ENCODE measurements at regions not wholly inside any gene's neighbourhood (a gene's known extent, or its start where the extent isn't known, plus 50 kb on each side); places are given as distances from the start of the nearest gene placed in this dataset.

DNA sequence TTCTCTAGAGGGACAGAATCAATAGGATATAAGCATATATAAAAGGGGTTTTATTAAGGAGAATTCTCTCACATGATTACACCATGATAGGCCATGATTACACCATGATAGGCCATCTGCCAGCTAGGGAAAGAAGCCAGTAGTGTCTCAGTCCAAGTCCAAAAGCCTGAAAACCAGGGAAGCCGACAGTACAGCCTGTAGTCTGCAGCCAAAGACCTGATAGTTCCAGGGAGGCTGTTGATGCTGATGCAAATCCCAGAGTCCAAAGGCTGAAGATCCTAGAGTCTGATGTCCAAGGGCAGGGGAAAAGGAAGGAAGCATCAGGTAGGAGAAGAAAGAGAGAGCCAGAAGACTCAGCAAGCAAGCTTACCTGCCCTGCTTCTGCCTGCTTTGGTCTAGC, 411.3 kb upstream of the EMCN start:
- H3K9ac ChIP-seq: no peak overlapping the region
- no peaks in the 10 kb centered on the region for H4K20me1 ChIP-seq (ENCODE audit: insufficient read depth)
- H3K27me3 ChIP-seq (ENCODE audit: insufficient read depth, low read depth): no peaks in the 10 kb centered on the region

GRCh38 chr4:100926039-100926717, 408.4 kb upstream of the EMCN start:
- H2AFZ ChIP-seq (ENCODE audit: low read depth): no peak overlapping the region
- no peak overlapping the region for H3K4me3 ChIP-seq (IDR thresholded peaks at IDR 0.05; ENCODE audit: insufficient read depth, low read depth, low read length)
- H3K27me3 ChIP-seq (ENCODE audit: insufficient read depth, low read depth): no peaks in the 10 kb centered on the region
- H3K4me2 ChIP-seq: no peak overlapping the region
- H3K4me1 ChIP-seq (ENCODE audit: low read depth, poor library complexity, severe bottlenecking): no peaks in the 10 kb centered on the region
- TF ChIP-seq, protein P1, sequence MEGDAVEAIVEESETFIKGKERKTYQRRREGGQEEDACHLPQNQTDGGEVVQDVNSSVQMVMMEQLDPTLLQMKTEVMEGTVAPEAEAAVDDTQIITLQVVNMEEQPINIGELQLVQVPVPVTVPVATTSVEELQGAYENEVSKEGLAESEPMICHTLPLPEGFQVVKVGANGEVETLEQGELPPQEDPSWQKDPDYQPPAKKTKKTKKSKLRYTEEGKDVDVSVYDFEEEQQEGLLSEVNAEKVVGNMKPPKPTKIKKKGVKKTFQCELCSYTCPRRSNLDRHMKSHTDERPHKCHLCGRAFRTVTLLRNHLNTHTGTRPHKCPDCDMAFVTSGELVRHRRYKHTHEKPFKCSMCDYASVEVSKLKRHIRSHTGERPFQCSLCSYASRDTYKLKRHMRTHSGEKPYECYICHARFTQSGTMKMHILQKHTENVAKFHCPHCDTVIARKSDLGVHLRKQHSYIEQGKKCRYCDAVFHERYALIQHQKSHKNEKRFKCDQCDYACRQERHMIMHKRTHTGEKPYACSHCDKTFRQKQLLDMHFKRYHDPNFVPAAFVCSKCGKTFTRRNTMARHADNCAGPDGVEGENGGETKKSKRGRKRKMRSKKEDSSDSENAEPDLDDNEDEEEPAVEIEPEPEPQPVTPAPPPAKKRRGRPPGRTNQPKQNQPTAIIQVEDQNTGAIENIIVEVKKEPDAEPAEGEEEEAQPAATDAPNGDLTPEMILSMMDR (conservative IDR thresholded peaks at IDR 0.05; ENCODE audit: low read depth, low read length): no peak
- H3K27ac ChIP-seq: no peak overlapping the region
- H3K79me2 ChIP-seq (ENCODE audit: insufficient read depth, low read depth): no peaks in the 10 kb centered on the region
- H3K9ac ChIP-seq: no peak overlapping the region
- H4K20me1 ChIP-seq (ENCODE audit: insufficient read depth): no peaks in the 10 kb centered on the region
- H3K36me3 ChIP-seq (ENCODE audit: insufficient read depth): no peaks in the 10 kb centered on the region

More for the DNA sequence above, 411.3 kb upstream of the EMCN start:
- Histone ChIP-seq H3K4me1 (ENCODE audit: low read depth, poor library complexity, severe bottlenecking) (peaks cover 14% of the 10 kb centered on the region), H2AFZ (ENCODE audit: low read depth) (no peak overlapping the region), H3K4me2 (no peak overlapping the region), H3K4me3 (IDR thresholded peaks at IDR 0.05; ENCODE audit: insufficient read depth, low read depth, low read length) (no peak overlapping the region), H3K79me2 (ENCODE audit: insufficient read depth, low read depth) (no peaks in the 10 kb centered on the region), H3K27ac (no peak overlapping the region), H3K36me3 (ENCODE audit: insufficient read depth) (no peaks in the 10 kb centered on the region)
- TF ChIP-seq, protein P1 (conservative IDR thresholded peaks at IDR 0.05; ENCODE audit: low read depth, low read length): no peak

GRCh38 chr4:100913685-100914084, 395.9 kb upstream of the EMCN start:
- Histone ChIP-seq H3K36me3 (ENCODE audit: insufficient read depth) (no peaks in the 10 kb centered on the region), H3K9ac (no peak overlapping the region), H3K79me2 (ENCODE audit: insufficient read depth, low read depth) (no peaks in the 10 kb centered on the region), H3K27ac (no peak overlapping the region), H3K27me3 (ENCODE audit: insufficient read depth, low read depth) (no peaks in the 10 kb centered on the region), H2AFZ (ENCODE audit: low read depth) (no peak overlapping the region), H3K4me3 (IDR thresholded peaks at IDR 0.05; ENCODE audit: insufficient read depth, low read depth, low read length) (no peak overlapping the region), H4K20me1 (ENCODE audit: insufficient read depth) (no peaks in the 10 kb centered on the region), H3K4me2 (no peak overlapping the region), H3K4me1 (ENCODE audit: low read depth, poor library complexity, severe bottlenecking) (no peaks in the 10 kb centered on the region)
- TF ChIP-seq, protein P1 (conservative IDR thresholded peaks at IDR 0.05; ENCODE audit: low read depth, low read length): no peak

DNA sequence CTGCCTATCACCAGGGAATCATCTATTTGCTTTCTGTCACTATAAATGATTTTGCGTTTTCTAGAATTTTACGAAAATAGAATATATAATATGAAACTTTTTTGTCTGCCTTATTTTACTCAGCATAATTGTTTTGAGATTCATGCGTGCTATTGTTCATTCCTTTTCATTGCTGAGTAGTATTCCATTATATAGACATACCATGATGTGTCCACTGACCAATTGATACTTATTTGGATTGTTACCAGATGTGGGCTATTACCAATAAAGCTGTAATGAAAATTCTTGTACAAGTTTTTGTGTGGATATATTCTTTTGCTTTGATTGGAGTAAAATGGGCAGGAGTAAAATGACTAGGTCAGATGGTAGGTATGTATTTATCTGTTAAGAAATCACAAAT, 390.7 kb upstream of the EMCN start:
- no peak overlapping the region for H3K4me2 ChIP-seq
- H3K79me2 ChIP-seq (ENCODE audit: insufficient read depth, low read depth): no peaks in the 10 kb centered on the region
- no peaks in the 10 kb centered on the region for H4K20me1 ChIP-seq (ENCODE audit: insufficient read depth)
- TF ChIP-seq, protein P1 (conservative IDR thresholded peaks at IDR 0.05; ENCODE audit: low read depth, low read length): no peak
- no peaks in the 10 kb centered on the region for H3K36me3 ChIP-seq (ENCODE audit: insufficient read depth)
- no peaks in the 10 kb centered on the region for H3K4me1 ChIP-seq (ENCODE audit: low read depth, poor library complexity, severe bottlenecking)
- H3K9ac ChIP-seq: no peak overlapping the region
- no peak overlapping the region for H2AFZ ChIP-seq (ENCODE audit: low read depth)
- H3K27me3 ChIP-seq (ENCODE audit: insufficient read depth, low read depth): no peaks in the 10 kb centered on the region
- no peak overlapping the region for H3K4me3 ChIP-seq (IDR thresholded peaks at IDR 0.05; ENCODE audit: insufficient read depth, low read depth, low read length)
- H3K27ac ChIP-seq: no peak overlapping the region

All from KMS-11 (cell line).